Astrocyte (in vitro differentiated cells and primary cell): ENCODE measurements at regions not wholly inside any gene's neighbourhood (a gene's known extent, or its start where the extent isn't known, plus 50 kb on each side); places are given as distances from the start of the nearest gene placed in this dataset.
A peak's percentile ranks its signal among the peaks of the same experiment; 100 is the strongest.

Experiments used
- DNase-seq: peaks from one replicate; pipeline ENCODE4 v3.0.0-alpha.2; 2010; ENCODE audit warnings: low read depth
- FAIRE-seq: peaks from 2 replicates; lab custom pipeline; 2011; peaks lifted over from hg19 to GRCh38; lab: Jason Lieb, UNC
- H2AFZ ChIP-seq: 2 replicates; pipeline ENCODE4 v1.6.0; 2012; ENCODE audit warnings: low read depth, low read length, inconsistent platforms
- H3K27ac ChIP-seq: 2 replicates; pipeline ENCODE4 v1.5.1; 2011; ENCODE audit warnings: low read depth, low read length, inconsistent platforms
- H3K27me3 ChIP-seq: 2 replicates; pipeline ENCODE4 v1.6.0; 2011; ENCODE audit warnings: low read length, inconsistent platforms; ENCODE audit not compliant: insufficient read depth
- H3K36me3 ChIP-seq: 2 replicates; pipeline ENCODE4 v1.5.1; 2011; ENCODE audit warnings: low read length, inconsistent platforms; ENCODE audit not compliant: insufficient read depth
- H3K4me1 ChIP-seq: 2 replicates; pipeline ENCODE4 v1.5.1; 2011; ENCODE audit warnings: low read length, inconsistent platforms; ENCODE audit not compliant: insufficient read depth
- H3K4me2 ChIP-seq: 2 replicates; pipeline ENCODE4 v1.6.0; 2012; ENCODE audit warnings: low read length, inconsistent platforms
- H3K4me3 ChIP-seq: 2 replicates; pipeline ENCODE4 v1.5.1; 2011; ENCODE audit warnings: low read depth, mild to moderate bottlenecking, low read length, inconsistent platforms; ENCODE audit not compliant: insufficient read depth
- H3K79me2 ChIP-seq: 2 replicates; pipeline ENCODE4 v1.6.0; 2012; ENCODE audit warnings: mild to moderate bottlenecking, low read length, inconsistent platforms; ENCODE audit not compliant: insufficient read depth
- H3K9ac ChIP-seq: 2 replicates; pipeline ENCODE4 v1.6.0; 2012; ENCODE audit warnings: mild to moderate bottlenecking, low read length, inconsistent platforms
- H3K9me3 ChIP-seq: 2 replicates; pipeline ENCODE4 v1.5.1; 2012; ENCODE audit warnings: low read depth, mild to moderate bottlenecking, low read length, inconsistent platforms; ENCODE audit not compliant: insufficient read depth
- H4K20me1 ChIP-seq: 2 replicates; pipeline ENCODE4 v1.6.0; 2012; ENCODE audit warnings: low read length, inconsistent platforms; ENCODE audit not compliant: insufficient read depth
- H3K27ac Mint-ChIP-seq: one replicate; pipeline ENCODE4 v1.8.0; 2021; ENCODE audit warnings: mild to moderate bottlenecking, mixed read lengths; ENCODE audit not compliant: unreplicated experiment
- H3K27me3 Mint-ChIP-seq: one replicate; pipeline ENCODE4 v1.8.0; 2021; ENCODE audit warnings: low read depth, mixed read lengths; ENCODE audit not compliant: unreplicated experiment
- H3K36me3 Mint-ChIP-seq: one replicate; pipeline ENCODE4 v1.8.0; 2021; ENCODE audit warnings: low read depth, mixed read lengths; ENCODE audit not compliant: unreplicated experiment
- H3K4me1 Mint-ChIP-seq: one replicate; pipeline ENCODE4 v1.8.0; 2021; ENCODE audit warnings: low read depth, mixed read lengths; ENCODE audit not compliant: unreplicated experiment
- H3K4me3 Mint-ChIP-seq: one replicate; pipeline ENCODE4 v1.8.0; 2021; ENCODE audit warnings: mild to moderate bottlenecking, moderate library complexity, mixed read lengths; ENCODE audit not compliant: unreplicated experiment
- H3K9me3 Mint-ChIP-seq: one replicate; pipeline ENCODE4 v1.8.0; 2021; ENCODE audit warnings: mild to moderate bottlenecking, mixed read lengths; ENCODE audit not compliant: unreplicated experiment
- CTCF ChIP-seq: IDR thresholded peaks from 2 replicates; pipeline ENCODE4 v1.5.1; 2011; ENCODE audit warnings: low read depth, mild to moderate bottlenecking, inconsistent platforms, low read length, moderate library complexity; ENCODE audit not compliant: insufficient read depth
- EZH2 ChIP-seq: IDR thresholded peaks from 2 replicates; pipeline ENCODE4 v1.6.1; 2012; ENCODE audit warnings: mild to moderate bottlenecking, low read length, inconsistent platforms; ENCODE audit not compliant: insufficient read depth

- H3K4me3 ChIP-seq, result no peak overlapping the region
- H2AFZ ChIP-seq, result no peak overlapping the region
- no peaks in the 10 kb centered on the region for H3K4me1 Mint-ChIP-seq
- H3K79me2 ChIP-seq, result no peaks in the 10 kb centered on the region
- H3K36me3 ChIP-seq, result no peaks in the 10 kb centered on the region
- no peaks in the 10 kb centered on the region for H4K20me1 ChIP-seq
- H3K9me3 ChIP-seq, result no peaks in the 10 kb centered on the region
- H3K36me3 Mint-ChIP-seq, result no peaks in the 10 kb centered on the region
- H3K4me1 ChIP-seq, result no peaks in the 10 kb centered on the region
- no peaks in the 10 kb centered on the region for H3K27me3 Mint-ChIP-seq
- DNase-seq (no peak), FAIRE-seq (no peak)
- H3K27me3 ChIP-seq, result no peaks in the 10 kb centered on the region
- TF ChIP-seq EZH2, result no peak
- TF ChIP-seq CTCF, result no peak
- no peak overlapping the region for H3K9ac ChIP-seq
- H3K4me3 Mint-ChIP-seq, result no peak overlapping the region
- H3K4me2 ChIP-seq, result no peak overlapping the region
- H3K27ac Mint-ChIP-seq, result no peak overlapping the region
- no peak overlapping the region for H3K27ac ChIP-seq
- no peaks in the 10 kb centered on the region for H3K9me3 Mint-ChIP-seq
Observed at GRCh38 chr5:13427827-13428557, 516.5 kb downstream of the DNAH5 start.

- peaks cover 3% of the 10 kb centered on the region for H3K9me3 ChIP-seq
- no peak overlapping the region for H3K9ac ChIP-seq
- H3K36me3 ChIP-seq, result no peaks in the 10 kb centered on the region
- Mint-ChIP-seq H3K9me3 (no peaks in the 10 kb centered on the region), H3K27me3 (peaks cover 40% of the 10 kb centered on the region), H3K27ac (no peak overlapping the region), H3K36me3 (no peaks in the 10 kb centered on the region), H3K4me1 (no peaks in the 10 kb centered on the region), H3K4me3 (no peak overlapping the region)
- H3K4me3 ChIP-seq, result no peak overlapping the region
- FAIRE-seq, result no peak
- H3K4me2 ChIP-seq, result no peak overlapping the region
- no peak for DNase-seq
- no peaks in the 10 kb centered on the region for H4K20me1 ChIP-seq
- H3K4me1 ChIP-seq, result no peaks in the 10 kb centered on the region
- no peak overlapping the region for H3K27ac ChIP-seq
- no peaks in the 10 kb centered on the region for H3K27me3 ChIP-seq
- H2AFZ ChIP-seq, result no peak overlapping the region
- no peak for TF ChIP-seq CTCF
- TF ChIP-seq EZH2, result no peak
- H3K79me2 ChIP-seq, result no peaks in the 10 kb centered on the region
Observed at GRCh38 chr5:13412040-13412595, 532.4 kb downstream of the DNAH5 start.

- Mint-ChIP-seq H3K9me3 (peaks cover under 1% of the 10 kb centered on the region), H3K27me3 (peaks cover 34% of the 10 kb centered on the region), H3K27ac (no peak overlapping the region), H3K36me3 (no peaks in the 10 kb centered on the region), H3K4me1 (peaks cover 4% of the 10 kb centered on the region), H3K4me3 (no peak overlapping the region)
- no peak overlapping the region for H3K9ac ChIP-seq
- H3K9me3 ChIP-seq, result peaks cover 3% of the 10 kb centered on the region
- no peak overlapping the region for H3K4me3 ChIP-seq
- H3K79me2 ChIP-seq, result no peaks in the 10 kb centered on the region
- H3K27ac ChIP-seq, result no peak overlapping the region
- no peak overlapping the region for H2AFZ ChIP-seq
- no peak overlapping the region for H3K4me2 ChIP-seq
- no peaks in the 10 kb centered on the region for H3K36me3 ChIP-seq
- TF ChIP-seq CTCF (no peak), EZH2 (no peak)
- FAIRE-seq (no peak), DNase-seq (peak; percentile 58)
- no peaks in the 10 kb centered on the region for H4K20me1 ChIP-seq
- no peaks in the 10 kb centered on the region for H3K27me3 ChIP-seq
- no peaks in the 10 kb centered on the region for H3K4me1 ChIP-seq
Observed at GRCh38 chr5:13408616-13409015, 535.9 kb downstream of the DNAH5 start.
